Ammon's horn (tissue), 1 donor: ENCODE measurements at regions not wholly inside any gene's neighbourhood (a gene's known extent, or its start where the extent isn't known, plus 50 kb on each side); places are given as distances from the start of the nearest gene placed in this dataset.
"Not testable (repeated sequence)": the region's sequence is repeated elsewhere in the genome, so short reads cannot be mapped to it uniquely, and the experiment has no call there.

Source experiments
- DNase-seq: peaks from one replicate; pipeline ENCODE4 v3.0.0-alpha.2; 2016; ENCODE audit warnings: low spot score

DNA sequence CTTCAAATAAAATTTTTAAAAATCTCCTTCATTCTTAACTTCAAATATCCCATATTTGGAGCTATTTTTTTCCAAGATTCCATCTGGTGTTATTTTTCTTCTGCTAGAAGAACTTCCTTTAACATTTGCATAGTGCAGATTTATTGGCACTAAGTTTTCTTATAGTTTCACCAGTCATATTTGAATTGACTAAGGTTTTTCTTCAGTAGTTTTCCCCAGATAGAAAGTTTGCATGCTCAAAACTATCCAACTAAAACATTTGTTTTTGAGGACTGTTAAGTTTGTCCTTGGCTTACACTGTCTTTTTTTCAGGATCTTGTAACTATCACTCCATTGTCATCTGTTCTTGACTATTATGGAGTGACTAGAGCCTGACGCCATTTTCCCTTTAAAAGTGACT is 606.7 kb downstream of the TAF11L14 start:
- DNase-seq = no peak

DNA sequence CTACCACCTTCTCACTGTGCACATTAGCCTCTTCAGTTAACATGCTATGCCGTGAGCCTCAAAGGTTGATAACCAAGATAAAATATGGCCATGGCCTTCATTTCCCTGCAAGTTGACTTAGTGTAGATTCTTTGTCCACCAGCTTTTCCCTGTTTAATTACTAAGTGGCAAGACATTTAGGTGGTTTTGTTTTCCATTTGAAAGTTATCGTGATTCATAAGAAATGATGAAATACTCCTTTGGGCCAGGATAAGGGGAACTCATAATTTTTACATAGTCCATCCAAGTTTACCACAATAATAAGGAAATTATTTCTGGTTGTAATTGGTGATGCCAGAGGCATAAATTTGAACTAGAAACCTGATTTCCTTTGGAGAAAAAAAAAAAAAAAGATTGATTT is 609.6 kb downstream of the TAF11L14 start:
- no peak for DNase-seq

DNA sequence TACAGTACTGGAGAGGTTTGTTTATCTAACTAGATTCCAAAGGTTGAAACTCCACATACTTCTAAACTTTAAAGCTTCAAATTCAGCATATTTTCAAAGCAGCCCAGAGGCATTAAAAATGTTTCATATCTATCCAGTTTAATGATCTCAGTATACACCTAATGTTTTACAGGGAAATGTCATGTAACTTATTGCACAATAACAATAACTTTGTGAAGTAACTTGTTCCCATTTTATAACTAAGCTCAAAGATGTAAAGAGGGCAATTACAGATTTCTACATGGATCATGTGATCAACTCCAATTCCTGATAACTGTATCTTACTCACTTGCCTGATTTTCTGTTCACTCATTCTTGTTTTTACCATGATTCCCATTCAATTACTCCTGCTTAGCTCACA is 610.0 kb downstream of the TAF11L14 start:
- DNase-seq = no peak

DNA sequence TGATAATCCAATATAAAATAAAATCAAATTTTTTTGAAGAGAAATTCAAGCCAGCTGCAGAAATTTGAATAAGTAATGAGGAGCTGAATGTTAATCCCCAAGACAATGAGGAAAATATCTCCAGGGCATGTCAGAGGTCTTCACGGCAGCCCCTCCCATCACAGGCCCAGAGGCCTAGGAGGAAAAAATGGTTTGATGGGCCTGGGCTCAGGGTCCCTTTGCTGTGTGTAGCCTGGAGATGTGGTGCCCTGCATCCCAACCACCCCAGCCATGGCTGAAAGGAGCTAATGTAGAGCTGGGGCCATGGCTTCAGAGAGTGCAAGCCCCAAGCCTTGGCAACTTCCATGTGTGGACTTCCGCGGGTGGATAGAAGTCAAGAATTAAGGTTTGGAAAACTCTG is 618.3 kb downstream of the TAF11L14 start:
- DNase-seq = no peak

DNA sequence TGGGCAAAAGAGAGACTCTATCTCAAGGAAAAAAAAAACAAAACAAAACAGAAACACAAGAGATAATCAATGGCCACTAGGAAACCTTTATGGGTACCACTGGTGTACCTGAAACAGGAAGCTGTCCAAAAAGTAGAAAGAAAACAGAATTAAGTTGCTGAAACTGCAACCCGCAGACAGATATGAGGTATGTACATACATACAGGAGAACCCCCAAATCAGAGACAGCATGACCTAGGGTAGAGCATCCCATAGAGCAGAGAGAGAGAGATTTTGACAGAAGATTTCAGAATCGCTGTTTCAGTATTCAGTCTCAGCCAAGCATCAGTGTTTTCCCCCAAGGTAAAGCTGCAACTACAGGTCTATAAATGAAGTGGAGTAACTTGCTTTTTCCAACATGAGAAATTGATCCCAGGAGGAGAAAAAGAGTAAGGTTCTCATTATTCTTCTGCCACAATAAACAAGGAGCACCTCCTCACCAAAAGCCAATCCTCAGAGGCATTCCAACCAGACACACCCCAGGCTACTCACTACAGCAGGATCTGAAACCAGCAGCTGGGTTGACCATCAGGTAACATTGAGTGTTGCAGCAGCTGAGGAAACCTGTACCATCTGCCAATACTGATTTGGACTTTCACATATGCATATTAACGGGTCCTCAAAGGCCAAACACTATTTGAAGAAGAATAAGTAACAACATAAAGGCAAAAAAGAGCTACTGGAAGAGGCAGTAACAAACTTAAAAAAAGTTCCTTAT is 630.0 kb downstream of the TAF11L14 start:
- DNase-seq = no peak

DNA sequence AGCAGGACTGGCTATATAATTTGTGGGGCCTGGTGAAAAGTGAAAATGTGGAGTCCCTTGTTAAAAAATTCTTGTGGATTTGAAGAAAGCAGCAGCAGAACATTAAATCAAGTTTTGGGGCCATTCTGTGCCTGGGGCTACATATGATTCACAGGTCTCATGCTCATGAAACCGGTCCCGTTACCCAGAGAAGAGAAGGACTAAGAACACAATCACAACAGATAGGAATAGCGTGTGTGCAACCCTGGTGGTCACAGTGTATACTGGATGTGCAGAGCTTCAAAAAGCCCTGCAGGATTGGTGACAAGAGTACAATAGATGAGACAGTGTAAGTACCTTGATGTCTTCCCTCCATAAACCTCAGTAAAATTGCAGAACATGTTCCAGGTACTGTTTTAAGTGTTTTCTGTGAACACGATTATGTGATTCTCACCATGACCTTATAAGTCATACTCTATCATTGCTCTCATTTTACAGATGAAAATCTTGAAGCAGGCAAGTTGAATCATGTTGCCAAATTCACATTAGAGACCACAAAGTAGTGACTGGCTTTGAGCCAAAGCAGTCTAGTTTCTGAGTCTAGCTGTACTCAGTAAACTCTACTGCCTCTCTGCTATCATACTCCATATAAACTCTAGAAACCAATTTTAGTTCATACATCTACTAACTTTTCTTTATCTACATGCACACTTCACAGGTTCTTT is 636.5 kb downstream of the TAF11L14 start:
- no peak for DNase-seq

DNA sequence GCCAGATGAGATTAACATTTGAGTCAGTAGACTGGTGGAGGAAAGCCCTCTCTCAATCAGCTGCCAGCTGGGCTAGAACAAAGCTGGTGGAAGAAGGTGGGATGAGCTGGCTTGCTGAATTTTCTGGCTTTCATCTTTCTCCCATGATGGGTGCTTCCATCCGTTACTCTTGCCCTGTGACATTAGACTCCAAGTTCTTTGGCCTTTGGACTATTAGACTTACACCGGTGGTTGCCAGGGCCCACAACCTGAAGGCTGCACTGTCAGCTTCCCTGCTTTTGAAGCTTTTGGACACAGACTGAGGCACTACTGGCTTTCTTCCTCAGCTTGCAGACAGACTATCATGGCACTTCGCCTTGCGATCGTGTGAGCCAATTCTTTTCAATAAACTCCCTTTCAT is 642.7 kb downstream of the TAF11L14 start:
- no peak for DNase-seq

DNA sequence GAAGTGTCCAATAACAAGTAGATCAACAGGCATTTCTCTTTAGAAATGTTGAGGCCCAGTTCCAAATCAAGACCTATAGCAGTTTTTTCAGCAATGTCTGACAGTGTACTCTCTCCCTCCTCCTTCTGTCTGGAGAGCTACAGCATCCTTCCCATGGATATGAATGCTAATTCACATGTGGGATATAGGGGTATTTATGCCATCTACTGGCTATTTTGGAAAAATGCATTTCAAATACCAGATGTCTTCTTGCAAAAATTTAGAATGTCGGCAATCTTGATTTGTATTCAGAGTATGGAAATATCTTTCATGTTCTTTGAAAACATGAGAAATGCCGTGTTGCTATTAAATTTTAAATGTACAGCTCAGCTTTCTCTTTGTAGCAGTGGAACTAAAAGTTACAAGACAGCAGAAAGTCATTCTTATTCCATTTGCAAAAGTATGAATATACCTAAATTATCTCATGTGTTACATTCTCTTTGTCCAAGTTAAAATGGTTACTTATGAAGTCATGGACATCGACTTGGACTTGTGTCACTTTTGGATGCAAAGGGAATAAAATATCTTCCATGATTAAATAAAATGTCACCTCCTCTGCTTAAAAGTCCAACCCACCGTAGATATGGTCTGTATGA is 647.8 kb downstream of the TAF11L14 start:
- peak; percentile 64 for DNase-seq

DNA sequence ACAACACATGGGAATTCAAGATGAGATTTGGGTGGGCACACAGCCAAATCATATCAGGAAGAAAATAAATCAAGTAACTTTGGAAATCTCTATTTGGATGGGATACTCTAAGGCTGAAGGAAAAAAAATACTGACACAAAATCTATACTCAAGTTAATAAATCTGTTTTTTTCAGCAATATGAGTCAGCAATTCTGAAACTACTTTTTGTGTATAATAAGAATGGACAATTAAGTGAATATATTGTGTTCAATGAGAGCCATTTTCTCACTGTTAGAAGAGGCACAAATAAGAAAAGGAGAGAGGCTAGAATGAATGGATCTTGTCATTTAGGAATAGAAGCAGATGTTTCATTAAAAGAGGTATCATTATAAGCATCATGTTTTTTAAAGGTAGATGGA is 651.0 kb downstream of the TAF11L14 start:
- no peak for DNase-seq

DNA sequence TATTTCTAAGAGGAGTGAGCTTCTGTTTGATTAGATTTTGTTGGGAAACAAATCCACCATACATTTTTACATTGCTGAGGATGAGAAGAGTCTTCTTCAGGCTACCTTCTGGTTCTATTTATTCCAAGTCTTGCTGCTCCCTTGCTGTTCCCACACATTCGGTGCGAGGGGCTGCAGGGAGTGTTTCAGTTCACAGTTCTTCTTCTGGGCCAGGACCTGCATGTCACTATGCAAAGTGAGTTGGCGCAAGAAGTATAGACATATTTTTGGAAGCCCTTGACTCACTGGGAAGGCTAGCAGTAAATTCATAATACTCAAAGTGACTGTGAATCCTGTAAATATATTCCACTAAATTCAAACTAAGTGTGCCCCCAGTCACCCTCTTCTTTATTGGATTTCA is 657.9 kb downstream of the TAF11L14 start:
- no peak for DNase-seq

DNA sequence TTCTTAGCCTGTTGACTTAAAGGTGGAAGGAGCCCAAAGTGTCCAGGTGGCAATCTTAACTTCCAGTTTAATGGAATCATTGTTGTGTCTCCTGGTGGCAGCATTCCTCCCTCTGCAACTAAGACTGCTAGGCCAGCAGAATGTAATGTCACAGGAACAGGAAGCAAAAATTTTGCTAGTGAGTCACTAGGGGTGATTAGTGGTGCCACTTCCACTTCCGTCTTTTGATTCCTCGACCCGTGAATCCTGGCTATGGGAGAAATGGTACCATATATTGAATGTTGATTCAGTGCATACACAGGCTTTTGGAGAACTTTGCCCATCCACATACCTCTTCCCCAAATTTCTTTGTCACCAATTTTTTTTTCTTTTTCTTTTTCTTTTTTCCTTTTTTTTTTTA is 661.4 kb downstream of the TAF11L14 start:
- not testable (repeated sequence) for DNase-seq

DNA sequence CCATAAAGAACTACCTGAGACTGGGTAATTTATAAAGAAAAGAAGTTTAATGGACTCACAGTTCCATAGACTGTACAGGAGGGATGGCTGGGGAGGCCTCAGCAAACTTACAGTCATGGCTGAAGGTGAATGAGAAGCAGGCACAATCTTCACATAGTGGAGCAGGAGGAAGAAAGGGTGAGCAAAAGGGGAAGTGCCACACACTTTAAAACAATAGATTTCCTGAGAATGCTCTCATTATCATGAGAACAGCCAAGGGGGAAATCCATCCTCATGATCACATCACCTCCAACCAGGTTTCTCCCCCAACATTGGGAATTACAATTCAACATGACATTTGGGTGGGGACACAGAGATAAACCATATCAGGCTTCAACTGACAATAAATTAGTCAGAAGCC is 664.9 kb downstream of the TAF11L14 start:
- no peak for DNase-seq

DNA sequence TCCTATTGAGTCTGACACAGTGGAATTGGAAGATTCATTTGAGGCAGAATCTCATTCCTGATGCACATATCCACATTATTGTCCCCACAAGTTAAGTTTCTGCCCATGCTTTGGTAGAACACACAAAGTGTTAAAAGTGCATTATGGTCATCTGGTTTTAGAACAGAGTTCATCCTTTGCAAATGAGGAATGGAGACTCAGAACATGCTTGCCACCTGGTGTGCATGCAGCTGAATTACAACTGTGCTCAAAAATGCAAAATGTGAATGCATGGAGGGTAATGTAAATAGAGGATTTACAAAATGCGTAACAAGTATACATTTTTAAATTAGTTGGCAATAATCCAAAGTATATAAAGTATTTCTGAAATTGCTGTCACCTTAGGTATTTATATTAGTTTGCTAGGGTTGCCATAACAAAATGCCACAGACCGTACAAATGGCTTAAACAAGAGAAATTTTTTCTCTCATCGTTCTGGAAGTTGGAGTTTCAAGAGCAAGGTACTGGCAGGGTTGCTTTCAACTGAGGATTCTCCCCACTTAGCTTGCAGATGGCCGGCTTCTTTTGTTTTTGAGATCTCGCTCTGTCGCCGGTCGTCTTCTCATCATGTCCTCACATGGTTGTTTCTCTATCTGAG is 671.1 kb downstream of the TAF11L14 start:
- peak; percentile 63 for DNase-seq

DNA sequence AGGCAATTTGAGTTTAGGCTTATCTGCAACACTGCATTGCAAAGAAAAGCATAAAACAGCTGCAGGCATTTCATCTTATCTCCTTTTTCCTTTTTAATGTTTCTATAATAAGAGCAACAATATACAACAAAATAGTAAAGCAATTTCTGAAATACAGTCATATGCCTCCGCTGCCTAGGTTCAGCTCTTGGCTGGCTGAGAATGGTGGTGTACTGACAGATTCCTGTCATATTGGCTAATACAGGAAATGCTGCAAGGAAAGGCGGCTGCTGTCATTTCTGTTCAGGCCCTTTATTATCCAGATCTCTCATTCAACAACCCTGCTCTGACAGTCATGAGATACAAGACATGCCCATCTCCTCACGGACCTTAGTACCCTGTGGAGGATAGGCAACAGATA is 677.0 kb downstream of the TAF11L14 start:
- DNase-seq = no peak

DNA sequence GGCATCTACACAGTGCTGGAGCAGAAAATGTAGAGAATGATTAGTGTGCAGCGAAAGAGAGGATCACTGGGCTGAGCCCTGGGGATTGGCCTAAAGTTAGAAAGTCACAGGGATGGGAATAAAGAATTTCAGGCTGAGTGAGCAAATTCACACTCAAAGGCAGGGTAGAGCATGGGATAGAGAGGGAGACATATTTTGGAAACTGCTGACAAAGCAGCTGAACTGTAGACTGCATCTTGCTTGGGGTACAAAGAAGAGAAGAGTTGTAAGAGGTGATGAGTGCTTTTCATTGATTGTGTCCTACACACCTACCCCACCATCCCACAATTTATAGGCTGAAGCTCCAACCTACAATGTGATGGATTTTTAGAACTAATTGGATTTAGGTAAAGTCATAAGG is 677.8 kb downstream of the TAF11L14 start:
- no peak for DNase-seq

DNA sequence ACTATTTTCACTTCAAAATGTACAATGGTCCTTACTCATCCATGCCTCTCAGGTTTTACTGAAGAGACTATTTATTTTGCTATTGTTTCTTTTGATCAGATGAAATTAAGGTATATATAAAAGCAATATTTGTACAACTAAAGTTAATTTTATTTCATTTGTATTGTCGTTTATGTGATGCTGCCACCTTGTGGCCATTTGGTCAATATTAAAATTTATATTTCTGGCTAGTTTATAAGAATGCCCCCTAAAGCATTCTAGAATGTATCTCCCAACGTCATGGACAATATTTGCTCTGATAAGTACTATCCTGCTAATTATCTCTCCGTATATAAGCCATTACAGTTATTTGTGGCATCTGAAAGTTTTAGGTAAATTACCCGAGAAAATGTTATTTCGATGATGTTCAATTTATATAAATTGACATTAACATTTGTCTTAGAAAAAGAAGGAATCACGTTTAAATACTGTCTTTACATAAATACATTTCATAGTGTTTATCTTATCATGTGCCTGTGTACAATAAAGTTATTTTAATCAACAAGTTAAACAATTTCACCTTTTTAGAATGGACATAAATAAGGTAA is 680.0 kb downstream of the TAF11L14 start:
- DNase-seq = peak; percentile 19

DNA sequence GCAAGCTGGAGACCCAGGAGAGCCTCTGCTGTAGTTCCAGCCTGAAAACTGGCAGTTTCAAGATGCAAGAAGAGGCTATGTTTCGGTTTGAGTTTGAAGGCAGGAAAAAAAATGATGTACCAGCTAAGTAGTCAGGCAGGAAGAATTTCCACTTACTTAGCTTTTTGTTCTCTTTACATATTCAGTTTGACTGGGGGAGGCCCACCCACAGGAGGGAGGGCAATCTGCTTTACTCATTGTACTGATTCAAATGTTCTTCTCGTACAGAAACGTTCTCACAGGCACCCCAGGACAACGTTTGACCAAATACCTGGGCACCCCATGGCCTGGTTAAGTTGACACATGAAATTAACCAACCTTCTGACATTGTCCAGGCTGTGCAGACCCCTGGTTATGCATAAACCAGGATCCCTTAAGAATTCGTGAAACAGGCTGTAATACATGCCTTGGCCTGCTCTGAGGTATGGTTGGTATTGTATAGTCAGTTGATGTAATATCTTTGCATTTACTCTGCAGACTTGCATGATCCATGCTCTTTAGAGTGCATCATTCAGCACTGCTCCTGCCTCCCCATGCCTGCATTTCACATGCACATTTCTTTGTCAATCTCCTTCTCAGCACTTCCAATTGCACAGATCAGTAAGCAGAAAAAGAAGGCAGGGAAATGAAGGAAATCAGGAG is 687.1 kb downstream of the TAF11L14 start:
- peak; percentile 14 for DNase-seq

DNA sequence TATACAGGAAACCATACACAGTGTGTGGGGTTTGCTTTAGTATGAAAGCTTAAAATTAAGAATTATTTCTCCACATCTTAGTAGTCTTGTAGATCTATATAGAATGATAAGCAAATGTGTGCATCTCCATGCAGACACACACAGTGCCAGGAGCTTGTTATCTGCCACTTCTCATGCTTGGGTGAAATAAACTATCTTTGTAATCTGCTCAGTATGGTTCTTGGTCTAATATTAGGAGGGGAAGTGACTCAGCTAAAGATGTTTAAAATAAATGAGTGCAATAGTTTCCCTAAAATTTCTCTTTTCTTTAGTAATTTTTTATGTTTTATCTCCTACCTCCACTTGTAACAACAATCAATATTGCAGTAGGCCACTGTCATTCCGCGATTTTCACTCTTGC is 689.6 kb downstream of the TAF11L14 start:
- no peak for DNase-seq

DNA sequence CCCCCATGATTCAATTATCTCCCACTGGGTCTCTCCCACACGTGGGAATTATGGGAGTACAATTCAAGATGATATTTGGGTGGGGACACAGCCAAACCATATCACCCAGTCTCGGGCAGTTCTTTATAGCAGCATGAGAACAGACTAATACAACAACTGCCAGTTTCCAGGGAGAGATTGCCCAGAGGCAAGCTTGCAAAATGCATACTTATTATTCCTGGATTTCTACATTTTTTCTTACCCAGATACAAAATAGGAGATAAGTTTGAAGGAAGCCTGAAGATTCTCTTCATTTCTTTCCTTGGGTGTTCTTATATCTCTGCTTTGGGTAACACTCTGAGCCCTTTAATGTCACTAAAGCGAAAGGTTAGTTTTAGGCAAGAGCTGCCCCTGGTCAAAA is 691.2 kb downstream of the TAF11L14 start:
- DNase-seq = no peak

DNA sequence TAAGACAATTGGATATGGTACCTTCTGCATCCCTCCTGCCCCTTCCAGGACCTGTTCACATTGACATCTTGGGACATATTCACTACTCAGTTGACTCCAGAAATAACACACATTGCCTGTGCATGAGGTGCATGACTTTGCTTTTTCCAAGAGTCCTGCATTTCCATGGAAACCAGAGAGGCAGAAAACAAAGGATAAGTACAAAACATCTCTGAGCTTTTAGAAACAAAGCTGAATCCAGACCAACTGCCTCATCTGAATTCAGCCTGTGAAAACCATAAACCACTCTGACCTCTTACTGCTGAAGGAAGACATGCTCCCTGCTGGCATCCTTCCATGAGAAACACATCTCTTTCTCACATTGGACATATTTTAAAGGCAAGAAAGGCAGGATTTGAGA is 695.1 kb downstream of the TAF11L14 start:
- DNase-seq = peak; percentile 36

DNA sequence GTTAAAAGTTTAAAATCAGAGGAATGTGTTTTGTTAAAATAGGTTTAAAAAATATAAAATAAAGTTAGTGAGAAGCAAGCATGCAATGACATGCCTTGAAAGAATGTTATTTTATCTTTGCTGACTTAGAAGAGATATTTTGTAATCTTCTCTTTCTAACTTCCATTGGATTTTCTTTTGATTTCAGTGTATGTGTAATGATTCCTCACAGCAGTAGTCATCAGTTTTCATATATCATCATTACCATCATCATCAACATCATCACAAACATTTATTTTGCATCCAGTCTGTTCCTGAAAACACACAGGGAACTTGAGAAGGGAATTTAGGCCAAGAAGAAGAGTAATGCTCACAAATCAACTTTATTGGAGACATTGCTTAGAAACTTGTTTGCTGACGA is 699.6 kb downstream of the TAF11L14 start:
- no peak for DNase-seq

DNA sequence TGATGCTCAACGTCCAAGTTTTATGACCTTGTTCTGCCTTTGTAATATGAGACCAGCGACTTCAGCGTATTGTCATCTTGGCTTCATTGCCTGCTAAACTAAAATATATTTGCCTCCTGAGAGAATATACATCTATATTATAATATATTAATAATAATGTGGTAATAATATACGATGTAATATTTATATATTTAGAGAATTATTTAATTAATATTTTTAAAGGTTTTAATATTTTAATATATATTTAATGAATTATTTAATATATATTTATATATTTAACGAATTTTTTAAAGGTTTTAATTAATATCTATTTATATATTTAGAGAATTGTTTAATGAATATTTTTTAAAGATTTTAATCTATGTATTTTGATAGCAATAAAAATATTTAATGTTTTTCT is 700.7 kb downstream of the TAF11L14 start:
- DNase-seq = no peak
